ENCODE measurements at regions not wholly inside any gene's neighbourhood (a gene's known extent, or its start where the extent isn't known, plus 50 kb on each side); places are given as distances from the start of the nearest gene placed in this dataset.

DNA sequence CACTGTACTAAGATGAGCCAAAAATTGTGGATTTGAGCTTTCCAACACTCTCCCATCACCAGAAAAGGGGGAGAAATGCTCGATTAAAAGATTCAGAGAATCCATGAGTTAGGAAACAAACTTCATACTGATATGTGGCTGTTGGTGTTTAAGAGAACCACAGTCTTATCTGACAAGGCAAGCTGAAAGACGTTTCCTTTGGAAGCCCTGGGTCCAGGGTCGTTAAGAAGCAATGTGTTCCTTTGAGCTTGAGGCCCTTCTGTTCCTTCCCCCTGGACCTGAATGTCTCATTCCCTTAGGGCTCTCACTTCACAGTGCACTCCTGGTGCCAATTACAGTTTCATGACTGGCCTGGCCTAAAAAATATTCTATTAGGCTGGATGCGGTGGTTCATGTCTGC lies 524.8 kb upstream of the PPP2R3A start:
- TF ChIP-seq, protein P1, sequence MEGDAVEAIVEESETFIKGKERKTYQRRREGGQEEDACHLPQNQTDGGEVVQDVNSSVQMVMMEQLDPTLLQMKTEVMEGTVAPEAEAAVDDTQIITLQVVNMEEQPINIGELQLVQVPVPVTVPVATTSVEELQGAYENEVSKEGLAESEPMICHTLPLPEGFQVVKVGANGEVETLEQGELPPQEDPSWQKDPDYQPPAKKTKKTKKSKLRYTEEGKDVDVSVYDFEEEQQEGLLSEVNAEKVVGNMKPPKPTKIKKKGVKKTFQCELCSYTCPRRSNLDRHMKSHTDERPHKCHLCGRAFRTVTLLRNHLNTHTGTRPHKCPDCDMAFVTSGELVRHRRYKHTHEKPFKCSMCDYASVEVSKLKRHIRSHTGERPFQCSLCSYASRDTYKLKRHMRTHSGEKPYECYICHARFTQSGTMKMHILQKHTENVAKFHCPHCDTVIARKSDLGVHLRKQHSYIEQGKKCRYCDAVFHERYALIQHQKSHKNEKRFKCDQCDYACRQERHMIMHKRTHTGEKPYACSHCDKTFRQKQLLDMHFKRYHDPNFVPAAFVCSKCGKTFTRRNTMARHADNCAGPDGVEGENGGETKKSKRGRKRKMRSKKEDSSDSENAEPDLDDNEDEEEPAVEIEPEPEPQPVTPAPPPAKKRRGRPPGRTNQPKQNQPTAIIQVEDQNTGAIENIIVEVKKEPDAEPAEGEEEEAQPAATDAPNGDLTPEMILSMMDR (conservative IDR thresholded peaks at IDR 0.05), result no peak
- H3K4me1 Mint-ChIP-seq, result peaks cover 20% of the 10 kb centered on the region
- DNase-seq (ENCODE audit: low read depth, low spot score), result no peak
- H3K27me3 Mint-ChIP-seq (ENCODE audit: low read depth), result no peaks in the 10 kb centered on the region
- H3K4me3 Mint-ChIP-seq, result peak overlapping the region; percentile 42
- no peaks in the 10 kb centered on the region for H3K36me3 Mint-ChIP-seq (ENCODE audit: low read depth)
- no peaks in the 10 kb centered on the region for H3K9me3 Mint-ChIP-seq
- no peak overlapping the region for H3K27ac Mint-ChIP-seq (ENCODE audit: unreplicated experiment)

DNA sequence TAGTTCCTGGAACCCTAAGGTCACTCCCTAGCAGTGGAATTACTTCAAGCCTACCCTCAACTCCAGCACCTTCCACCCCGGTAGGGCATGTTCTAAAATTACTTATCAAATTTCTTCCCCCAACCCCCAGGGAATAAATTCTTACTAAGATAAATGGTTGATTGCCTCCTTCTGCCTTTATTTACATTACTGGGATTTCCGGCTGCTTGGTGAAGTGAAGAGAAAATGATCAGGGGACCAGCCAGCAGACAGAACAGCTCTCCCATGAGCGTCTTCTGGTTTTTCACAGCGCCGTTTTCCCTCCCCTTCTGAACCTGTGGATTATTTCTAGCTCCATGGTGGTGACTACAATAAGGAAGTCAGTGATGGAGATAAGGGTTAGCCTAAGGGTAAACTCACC lies 521.5 kb upstream of the PPP2R3A start:
- TF ChIP-seq, protein P1 (conservative IDR thresholded peaks at IDR 0.05), result no peak
- DNase-seq (ENCODE audit: low read depth, low spot score), result no peak
- Mint-ChIP-seq H3K9me3 (no peaks in the 10 kb centered on the region), H3K4me3 (no peak overlapping the region), H3K36me3 (ENCODE audit: low read depth) (no peaks in the 10 kb centered on the region), H3K27ac (ENCODE audit: unreplicated experiment) (no peak overlapping the region), H3K27me3 (ENCODE audit: low read depth) (no peaks in the 10 kb centered on the region), H3K4me1 (peaks cover 11% of the 10 kb centered on the region)

DNA sequence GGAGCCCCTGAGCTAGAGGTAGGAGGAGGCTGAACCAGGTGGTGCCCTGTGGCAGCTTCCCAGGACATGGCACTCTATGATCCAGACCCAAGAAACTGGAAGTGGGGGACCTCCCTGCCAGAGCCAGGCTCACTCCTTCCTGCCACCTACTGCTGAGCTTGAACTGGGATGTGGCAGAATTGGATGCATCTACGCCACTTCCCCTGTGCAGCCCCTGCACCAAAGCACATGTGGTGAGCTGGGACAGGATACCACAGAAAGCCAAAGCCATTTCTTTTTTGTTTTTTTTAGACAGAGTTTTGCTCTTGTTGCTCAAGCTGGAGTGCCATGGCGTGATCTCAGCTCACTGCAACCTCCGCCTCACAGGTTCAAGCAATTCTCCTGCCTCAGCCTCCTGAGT lies 518.0 kb upstream of the PPP2R3A start:
- Mint-ChIP-seq H3K36me3 (ENCODE audit: low read depth) (no peaks in the 10 kb centered on the region), H3K27ac (ENCODE audit: unreplicated experiment) (no peak overlapping the region), H3K4me3 (no peak overlapping the region), H3K27me3 (ENCODE audit: low read depth) (peaks cover 3% of the 10 kb centered on the region), H3K4me1 (no peaks in the 10 kb centered on the region), H3K9me3 (no peaks in the 10 kb centered on the region)
- TF ChIP-seq, protein P1 (conservative IDR thresholded peaks at IDR 0.05), result no peak
- DNase-seq (ENCODE audit: low read depth, low spot score), result no peak

DNA sequence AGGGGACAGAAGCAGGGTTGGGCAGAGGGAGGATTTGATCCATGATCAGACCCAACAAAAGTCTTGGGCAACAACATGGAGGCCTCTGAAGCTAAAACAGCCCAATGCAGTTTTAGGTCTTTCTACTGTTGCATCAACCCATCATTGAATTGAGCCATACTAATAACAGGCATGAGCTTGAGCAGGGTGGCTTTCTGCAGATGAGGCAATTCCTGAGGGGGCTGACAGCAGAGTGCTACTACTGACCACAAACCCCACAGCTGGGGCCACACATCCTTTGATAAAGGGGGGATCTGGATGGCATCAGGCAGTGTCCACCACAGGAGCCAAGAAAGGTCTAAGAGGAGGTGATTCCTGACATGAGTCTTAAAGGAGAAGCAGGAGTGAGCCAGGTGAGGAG lies 517.0 kb upstream of the PPP2R3A start:
- Mint-ChIP-seq H3K27me3 (ENCODE audit: low read depth) (peaks cover 3% of the 10 kb centered on the region), H3K9me3 (no peaks in the 10 kb centered on the region), H3K36me3 (ENCODE audit: low read depth) (no peaks in the 10 kb centered on the region), H3K4me1 (no peaks in the 10 kb centered on the region), H3K4me3 (no peak overlapping the region), H3K27ac (ENCODE audit: unreplicated experiment) (no peak overlapping the region)
- no peak for DNase-seq (ENCODE audit: low read depth, low spot score)
- TF ChIP-seq, protein P1 (conservative IDR thresholded peaks at IDR 0.05), result no peak

DNA sequence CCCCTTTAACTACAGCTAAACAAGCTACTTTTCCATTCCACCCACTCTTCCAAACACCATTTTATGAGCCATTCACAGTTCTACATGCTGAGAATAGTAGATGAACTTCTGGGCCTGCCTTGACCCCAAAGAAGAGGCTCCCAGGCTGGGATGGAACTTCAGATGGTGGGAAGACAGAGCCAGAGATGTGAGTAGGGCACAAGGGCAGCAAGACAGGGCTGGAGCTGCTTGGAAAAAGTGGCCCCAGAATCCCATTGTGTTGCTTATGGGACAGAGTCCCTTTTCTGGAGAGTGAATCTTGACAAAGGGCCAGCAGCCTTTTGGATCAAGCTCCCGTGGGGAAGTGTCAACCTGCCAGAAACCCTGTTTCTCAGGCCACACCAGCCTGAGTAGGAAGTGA lies 516.5 kb upstream of the PPP2R3A start:
- no peaks in the 10 kb centered on the region for H3K4me1 Mint-ChIP-seq
- H3K9me3 Mint-ChIP-seq, result no peaks in the 10 kb centered on the region
- H3K36me3 Mint-ChIP-seq (ENCODE audit: low read depth), result no peaks in the 10 kb centered on the region
- no peak overlapping the region for H3K27ac Mint-ChIP-seq (ENCODE audit: unreplicated experiment)
- H3K4me3 Mint-ChIP-seq, result no peak overlapping the region
- H3K27me3 Mint-ChIP-seq (ENCODE audit: low read depth), result peaks cover 3% of the 10 kb centered on the region
- no peak for DNase-seq (ENCODE audit: low read depth, low spot score)
- TF ChIP-seq, protein P1 (conservative IDR thresholded peaks at IDR 0.05), result no peak
